H1 (cell line): ENCODE measurements at regions not wholly inside any gene's neighbourhood (a gene's known extent, or its start where the extent isn't known, plus 50 kb on each side); places are given as distances from the start of the nearest gene placed in this dataset.

Experiments
- CBX8 ChIP-seq: fragments of 300-800, 300-1000 bp; sonication (generic); IDR thresholded peaks from 2 replicates; pipeline ENCODE4 v1.7.1; 2016; ENCODE audit warnings: low read depth, low read length, borderline replicate concordance
- CHD1 ChIP-seq: IDR thresholded peaks from 2 replicates; pipeline ENCODE4 v1.6.1; 2012; ENCODE audit warnings: low read depth, low read length, improper control_type of control experiment
- CREB1 ChIP-seq: IDR thresholded peaks from 2 replicates; pipeline ENCODE4 v1.6.1; 2012; ENCODE audit warnings: inconsistent platforms
- CTBP2 ChIP-seq: IDR thresholded peaks from 2 replicates; pipeline ENCODE4 v1.7.0; 2011; ENCODE audit warnings: borderline replicate concordance, mild to moderate bottlenecking, moderate library complexity, mixed read lengths, low read length; ENCODE audit not compliant: insufficient read depth, insufficient read length
- KDM1A ChIP-seq: fragments of 200-600, 300-600 bp; sonication (generic); IDR thresholded peaks from 2 replicates; pipeline ENCODE4 v1.7.1; 2016; ENCODE audit warnings: mild to moderate bottlenecking, low read length, borderline replicate concordance
- SIN3A ChIP-seq, 2 experiments: IDR thresholded peaks in 1 of 2; conservative IDR thresholded peaks in 1 of 2; 2 replicates each; pipeline ENCODE4 v1.6.1; 2011 to 2012; ENCODE audit warnings: low read length in 2 of 2, improper control_type of control experiment in 1 of 2, low read depth in 1 of 2, mild to moderate bottlenecking in 1 of 2
- SP4 ChIP-seq: IDR thresholded peaks from 2 replicates; pipeline ENCODE4 v1.6.1; 2012; ENCODE audit warnings: low read length, inconsistent platforms
- SRF ChIP-seq: IDR thresholded peaks from 2 replicates; pipeline ENCODE4 v1.6.1; 2011; ENCODE audit warnings: mild to moderate bottlenecking, low read depth, low read length, moderate library complexity
- TF ChIP-seq, protein P1 (sequence below): fragments of 300-600 bp; sonication (generic); IDR thresholded peaks from 2 replicates; pipeline ENCODE4 v1.7.1; 2012; ENCODE audit warnings: low read length, moderate library complexity, mild to moderate bottlenecking, inconsistent platforms; ENCODE audit not compliant: insufficient replicate concordance
- TF ChIP-seq, protein P2 (sequence below): IDR thresholded peaks from 2 replicates; pipeline ENCODE4 v1.6.1; 2012; ENCODE audit warnings: inconsistent platforms
- TF ChIP-seq, protein P3 (sequence below): IDR thresholded peaks from 2 replicates; pipeline ENCODE4 v1.6.1; 2012; ENCODE audit warnings: inconsistent platforms

DNA sequence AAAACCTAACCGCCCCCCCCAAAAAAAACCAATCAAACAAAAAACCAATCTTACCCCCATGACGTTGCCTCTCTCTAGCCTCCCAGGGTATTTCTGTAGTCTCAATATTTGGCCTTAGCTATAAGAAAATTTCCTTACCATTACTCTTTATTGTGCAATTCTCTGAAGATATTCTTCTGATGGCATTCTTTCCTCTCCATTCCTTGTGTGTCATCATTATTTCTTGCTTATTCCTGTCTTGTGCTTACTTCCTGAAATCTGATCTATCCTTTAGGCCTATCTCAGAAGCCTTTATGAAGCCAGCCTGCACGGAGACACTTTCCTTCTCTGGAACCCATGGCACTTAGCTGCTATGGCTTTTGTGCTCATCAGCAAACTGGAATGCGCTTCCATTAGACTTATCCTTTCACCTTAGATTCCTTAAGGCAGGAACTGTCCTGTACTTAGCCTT is 65.9 kb upstream of the DDR1 start (continued):
- TF ChIP-seq, protein P1, sequence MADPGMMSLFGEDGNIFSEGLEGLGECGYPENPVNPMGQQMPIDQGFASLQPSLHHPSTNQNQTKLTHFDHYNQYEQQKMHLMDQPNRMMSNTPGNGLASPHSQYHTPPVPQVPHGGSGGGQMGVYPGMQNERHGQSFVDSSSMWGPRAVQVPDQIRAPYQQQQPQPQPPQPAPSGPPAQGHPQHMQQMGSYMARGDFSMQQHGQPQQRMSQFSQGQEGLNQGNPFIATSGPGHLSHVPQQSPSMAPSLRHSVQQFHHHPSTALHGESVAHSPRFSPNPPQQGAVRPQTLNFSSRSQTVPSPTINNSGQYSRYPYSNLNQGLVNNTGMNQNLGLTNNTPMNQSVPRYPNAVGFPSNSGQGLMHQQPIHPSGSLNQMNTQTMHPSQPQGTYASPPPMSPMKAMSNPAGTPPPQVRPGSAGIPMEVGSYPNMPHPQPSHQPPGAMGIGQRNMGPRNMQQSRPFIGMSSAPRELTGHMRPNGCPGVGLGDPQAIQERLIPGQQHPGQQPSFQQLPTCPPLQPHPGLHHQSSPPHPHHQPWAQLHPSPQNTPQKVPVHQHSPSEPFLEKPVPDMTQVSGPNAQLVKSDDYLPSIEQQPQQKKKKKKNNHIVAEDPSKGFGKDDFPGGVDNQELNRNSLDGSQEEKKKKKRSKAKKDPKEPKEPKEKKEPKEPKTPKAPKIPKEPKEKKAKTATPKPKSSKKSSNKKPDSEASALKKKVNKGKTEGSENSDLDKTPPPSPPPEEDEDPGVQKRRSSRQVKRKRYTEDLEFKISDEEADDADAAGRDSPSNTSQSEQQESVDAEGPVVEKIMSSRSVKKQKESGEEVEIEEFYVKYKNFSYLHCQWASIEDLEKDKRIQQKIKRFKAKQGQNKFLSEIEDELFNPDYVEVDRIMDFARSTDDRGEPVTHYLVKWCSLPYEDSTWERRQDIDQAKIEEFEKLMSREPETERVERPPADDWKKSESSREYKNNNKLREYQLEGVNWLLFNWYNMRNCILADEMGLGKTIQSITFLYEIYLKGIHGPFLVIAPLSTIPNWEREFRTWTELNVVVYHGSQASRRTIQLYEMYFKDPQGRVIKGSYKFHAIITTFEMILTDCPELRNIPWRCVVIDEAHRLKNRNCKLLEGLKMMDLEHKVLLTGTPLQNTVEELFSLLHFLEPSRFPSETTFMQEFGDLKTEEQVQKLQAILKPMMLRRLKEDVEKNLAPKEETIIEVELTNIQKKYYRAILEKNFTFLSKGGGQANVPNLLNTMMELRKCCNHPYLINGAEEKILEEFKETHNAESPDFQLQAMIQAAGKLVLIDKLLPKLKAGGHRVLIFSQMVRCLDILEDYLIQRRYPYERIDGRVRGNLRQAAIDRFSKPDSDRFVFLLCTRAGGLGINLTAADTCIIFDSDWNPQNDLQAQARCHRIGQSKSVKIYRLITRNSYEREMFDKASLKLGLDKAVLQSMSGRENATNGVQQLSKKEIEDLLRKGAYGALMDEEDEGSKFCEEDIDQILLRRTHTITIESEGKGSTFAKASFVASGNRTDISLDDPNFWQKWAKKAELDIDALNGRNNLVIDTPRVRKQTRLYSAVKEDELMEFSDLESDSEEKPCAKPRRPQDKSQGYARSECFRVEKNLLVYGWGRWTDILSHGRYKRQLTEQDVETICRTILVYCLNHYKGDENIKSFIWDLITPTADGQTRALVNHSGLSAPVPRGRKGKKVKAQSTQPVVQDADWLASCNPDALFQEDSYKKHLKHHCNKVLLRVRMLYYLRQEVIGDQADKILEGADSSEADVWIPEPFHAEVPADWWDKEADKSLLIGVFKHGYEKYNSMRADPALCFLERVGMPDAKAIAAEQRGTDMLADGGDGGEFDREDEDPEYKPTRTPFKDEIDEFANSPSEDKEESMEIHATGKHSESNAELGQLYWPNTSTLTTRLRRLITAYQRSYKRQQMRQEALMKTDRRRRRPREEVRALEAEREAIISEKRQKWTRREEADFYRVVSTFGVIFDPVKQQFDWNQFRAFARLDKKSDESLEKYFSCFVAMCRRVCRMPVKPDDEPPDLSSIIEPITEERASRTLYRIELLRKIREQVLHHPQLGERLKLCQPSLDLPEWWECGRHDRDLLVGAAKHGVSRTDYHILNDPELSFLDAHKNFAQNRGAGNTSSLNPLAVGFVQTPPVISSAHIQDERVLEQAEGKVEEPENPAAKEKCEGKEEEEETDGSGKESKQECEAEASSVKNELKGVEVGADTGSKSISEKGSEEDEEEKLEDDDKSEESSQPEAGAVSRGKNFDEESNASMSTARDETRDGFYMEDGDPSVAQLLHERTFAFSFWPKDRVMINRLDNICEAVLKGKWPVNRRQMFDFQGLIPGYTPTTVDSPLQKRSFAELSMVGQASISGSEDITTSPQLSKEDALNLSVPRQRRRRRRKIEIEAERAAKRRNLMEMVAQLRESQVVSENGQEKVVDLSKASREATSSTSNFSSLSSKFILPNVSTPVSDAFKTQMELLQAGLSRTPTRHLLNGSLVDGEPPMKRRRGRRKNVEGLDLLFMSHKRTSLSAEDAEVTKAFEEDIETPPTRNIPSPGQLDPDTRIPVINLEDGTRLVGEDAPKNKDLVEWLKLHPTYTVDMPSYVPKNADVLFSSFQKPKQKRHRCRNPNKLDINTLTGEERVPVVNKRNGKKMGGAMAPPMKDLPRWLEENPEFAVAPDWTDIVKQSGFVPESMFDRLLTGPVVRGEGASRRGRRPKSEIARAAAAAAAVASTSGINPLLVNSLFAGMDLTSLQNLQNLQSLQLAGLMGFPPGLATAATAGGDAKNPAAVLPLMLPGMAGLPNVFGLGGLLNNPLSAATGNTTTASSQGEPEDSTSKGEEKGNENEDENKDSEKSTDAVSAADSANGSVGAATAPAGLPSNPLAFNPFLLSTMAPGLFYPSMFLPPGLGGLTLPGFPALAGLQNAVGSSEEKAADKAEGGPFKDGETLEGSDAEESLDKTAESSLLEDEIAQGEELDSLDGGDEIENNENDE = no peak
- no peak for TF ChIP-seq SP4
- TF ChIP-seq CTBP2 = no peak
- TF ChIP-seq SRF = no peak
- no peak for TF ChIP-seq KDM1A
- TF ChIP-seq, protein P2, sequence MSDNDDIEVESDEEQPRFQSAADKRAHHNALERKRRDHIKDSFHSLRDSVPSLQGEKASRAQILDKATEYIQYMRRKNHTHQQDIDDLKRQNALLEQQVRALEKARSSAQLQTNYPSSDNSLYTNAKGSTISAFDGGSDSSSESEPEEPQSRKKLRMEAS = no peak
- TF ChIP-seq CHD1 = no peak
- no peak for TF ChIP-seq CREB1
- no peak for TF ChIP-seq CBX8
- no peak for TF ChIP-seq SIN3A (conservative IDR thresholded peaks at IDR 0.05 in 1 of 2, IDR thresholded peaks at IDR 0.05 in 1 of 2; ENCODE audit: low read depth in 1 of 2, low read length in 2 of 2)
- TF ChIP-seq, protein P3, sequence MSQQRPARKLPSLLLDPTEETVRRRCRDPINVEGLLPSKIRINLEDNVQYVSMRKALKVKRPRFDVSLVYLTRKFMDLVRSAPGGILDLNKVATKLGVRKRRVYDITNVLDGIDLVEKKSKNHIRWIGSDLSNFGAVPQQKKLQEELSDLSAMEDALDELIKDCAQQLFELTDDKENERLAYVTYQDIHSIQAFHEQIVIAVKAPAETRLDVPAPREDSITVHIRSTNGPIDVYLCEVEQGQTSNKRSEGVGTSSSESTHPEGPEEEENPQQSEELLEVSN = no peak
- TF ChIP-seq, all 59 proteins: peak for 0
